ENCODE measurements at regions not wholly inside any gene's neighbourhood (a gene's known extent, or its start where the extent isn't known, plus 50 kb on each side); places are given as distances from the start of the nearest gene placed in this dataset.

GRCh38 chr18:77654302-77654701 lies 404.7 kb downstream of the GALR1 start:
- H3K4me3 ChIP-seq (ENCODE audit: control insufficient read depth, low read depth, low read length) = no peak overlapping the region
- TF ChIP-seq CTCF (IDR thresholded peaks at IDR 0.05; ENCODE audit: control insufficient read depth, insufficient read depth, low read depth, low read length, missing control alignments) = no peak
- no peak for DNase-seq (ENCODE audit: low read depth)

- no peak for DNase-seq (ENCODE audit: low read depth)
- no peak overlapping the region for H3K4me3 ChIP-seq (ENCODE audit: control insufficient read depth, low read depth, low read length)
- no peak for TF ChIP-seq CTCF (IDR thresholded peaks at IDR 0.05; ENCODE audit: control insufficient read depth, insufficient read depth, low read depth, low read length, missing control alignments)
Measured at GRCh38 chr18:77657651-77658298, 408.1 kb downstream of the GALR1 start.

- no peak for DNase-seq (ENCODE audit: low read depth)
Measured at GRCh38 chr18:77658299-77658662, 408.6 kb downstream of the GALR1 start.

GRCh38 chr18:77658751-77659448 lies 409.3 kb downstream of the GALR1 start:
- no peak for DNase-seq (ENCODE audit: low read depth)
- TF ChIP-seq CTCF (IDR thresholded peaks at IDR 0.05; ENCODE audit: control insufficient read depth, insufficient read depth, low read depth, low read length, missing control alignments) = no peak

More at GRCh38 chr18:77658299-77658662, 408.6 kb downstream of the GALR1 start:
- H3K4me3 ChIP-seq (ENCODE audit: control insufficient read depth, low read depth, low read length) = no peak overlapping the region
- TF ChIP-seq CTCF (IDR thresholded peaks at IDR 0.05; ENCODE audit: control insufficient read depth, insufficient read depth, low read depth, low read length, missing control alignments) = no peak

GRCh38 chr18:77666613-77667012 lies 417.0 kb downstream of the GALR1 start:
- no peak for DNase-seq (ENCODE audit: low read depth)
- no peak for TF ChIP-seq CTCF (IDR thresholded peaks at IDR 0.05; ENCODE audit: control insufficient read depth, insufficient read depth, low read depth, low read length, missing control alignments)
- no peak overlapping the region for H3K4me3 ChIP-seq (ENCODE audit: control insufficient read depth, low read depth, low read length)

More at GRCh38 chr18:77658751-77659448, 409.3 kb downstream of the GALR1 start:
- no peak overlapping the region for H3K4me3 ChIP-seq (ENCODE audit: control insufficient read depth, low read depth, low read length)

GRCh38 chr18:77668219-77668618 lies 418.6 kb downstream of the GALR1 start:
- H3K4me3 ChIP-seq (ENCODE audit: control insufficient read depth, low read depth, low read length) = no peak overlapping the region
- no peak for TF ChIP-seq CTCF (IDR thresholded peaks at IDR 0.05; ENCODE audit: control insufficient read depth, insufficient read depth, low read depth, low read length, missing control alignments)
- no peak for DNase-seq (ENCODE audit: low read depth)

All from AG09309 (cell line).